Neural progenitor cell (in vitro differentiated cells): ENCODE measurements at regions not wholly inside any gene's neighbourhood (a gene's known extent, or its start where the extent isn't known, plus 50 kb on each side); places are given as distances from the start of the nearest gene placed in this dataset.

Experiments used
- CTCF ChIP-seq: fragments of 200-600 bp; sonication (generic); IDR thresholded peaks from 2 replicates; pipeline ENCODE4 v1.5.1; 2017; ENCODE audit warnings: antibody characterized with exemption, mild to moderate bottlenecking
- EZH2 ChIP-seq: fragments of 200-600 bp; sonication (generic); IDR thresholded peaks from 2 replicates; pipeline ENCODE4 v1.6.1; 2017; ENCODE audit warnings: antibody characterized with exemption, mild to moderate bottlenecking, moderate library complexity
- EZH2phosphoT487 ChIP-seq: fragments of 200-600 bp; sonication (generic); IDR thresholded peaks from 2 replicates; pipeline ENCODE4 v1.6.1; 2017; ENCODE audit warnings: antibody characterized with exemption

DNA sequence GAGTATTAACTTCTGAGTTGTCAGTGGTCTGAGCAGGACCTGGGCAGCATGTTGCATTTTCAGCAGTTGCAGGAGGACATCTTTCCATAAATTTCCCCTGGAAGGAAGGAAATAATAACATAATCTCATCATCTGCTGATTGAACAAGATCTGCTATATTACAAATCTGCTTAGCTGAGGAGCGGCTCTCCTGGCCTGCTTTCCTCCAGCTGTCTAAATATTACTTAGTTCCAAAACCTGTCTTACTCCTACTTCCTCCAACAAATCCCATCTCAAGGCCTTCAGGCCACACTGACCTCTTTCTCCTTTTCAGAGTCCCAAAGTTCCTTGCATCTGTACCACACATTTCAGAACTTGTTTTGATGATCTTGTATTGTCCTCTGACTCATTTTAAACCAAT, 364.4 kb upstream of the MCTP2 start:
- no peak for TF ChIP-seq CTCF
- TF ChIP-seq EZH2, result no peak
- no peak for TF ChIP-seq EZH2phosphoT487
